GM12873 (cell line): ENCODE measurements at regions not wholly inside any gene's neighbourhood (a gene's known extent, or its start where the extent isn't known, plus 50 kb on each side); places are given as distances from the start of the nearest gene placed in this dataset.

Experiments used
- CTCF ChIP-seq: IDR thresholded peaks from 2 replicates; pipeline ENCODE4 v1.5.1; 2012; ENCODE audit warnings: low read depth, mild to moderate bottlenecking, moderate library complexity, low read length, control low read depth; ENCODE audit not compliant: insufficient read depth; ENCODE audit errors: missing control alignments

GRCh38 chr2:140064243-140064642, 1284.1 kb upstream of the NXPH2 start:
- no peak for TF ChIP-seq CTCF

GRCh38 chr2:140063356-140063755, 1283.2 kb upstream of the NXPH2 start:
- no peak for TF ChIP-seq CTCF

GRCh38 chr2:140061240-140061639, 1281.0 kb upstream of the NXPH2 start:
- TF ChIP-seq CTCF, result no peak

GRCh38 chr2:140057928-140058327, 1277.7 kb upstream of the NXPH2 start:
- no peak for TF ChIP-seq CTCF

- TF ChIP-seq CTCF, result no peak
These were observed 1261.6 kb upstream of the NXPH2 start for GRCh38 chr2:140041811-140042210.

GRCh38 chr2:140041239-140041638, 1261.0 kb upstream of the NXPH2 start:
- no peak for TF ChIP-seq CTCF

GRCh38 chr2:140033638-140034037, 1253.4 kb upstream of the NXPH2 start:
- TF ChIP-seq CTCF, result no peak
